ENCODE measurements at regions not wholly inside any gene's neighbourhood (a gene's known extent, or its start where the extent isn't known, plus 50 kb on each side); places are given as distances from the start of the nearest gene placed in this dataset.

DNA sequence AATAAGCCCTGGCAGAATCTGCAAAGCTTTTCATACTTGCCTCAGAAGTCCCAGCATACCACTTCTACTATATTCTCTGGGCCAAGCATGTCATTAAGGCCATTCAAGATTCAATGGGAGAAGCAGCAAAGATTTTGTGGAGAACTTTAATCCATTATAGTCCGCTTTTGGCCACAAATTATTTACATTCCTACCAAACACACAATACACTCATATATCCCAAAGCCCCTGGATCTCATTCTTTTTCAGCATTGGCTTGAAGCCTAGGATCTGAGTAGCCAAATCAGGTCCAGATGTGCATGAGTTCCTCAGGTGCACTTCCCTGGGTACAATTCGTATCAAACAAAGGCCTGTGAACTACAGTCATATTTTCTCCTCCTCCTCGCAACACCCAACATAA, 203.4 kb downstream of the NDFIP2 start:
- no peak overlapping the region for H3K4me3 ChIP-seq (ENCODE audit: low read depth in 1 of 3, low read length in 3 of 3)
- H3K9me3 ChIP-seq (ENCODE audit: control insufficient read depth in 4 of 4, low read length in 3 of 4) = peaks cover 0 to 3% (median 0%) of the 10 kb centered on the region in 4 donors
- H3K27me3 ChIP-seq (ENCODE audit: control insufficient read depth in 4 of 4, insufficient read depth in 4 of 4, low read length in 3 of 4) = no peaks in the 10 kb centered on the region
- no peak overlapping the region for H3K27ac ChIP-seq (ENCODE audit: low read depth in 1 of 2, low read length in 2 of 2)
- whole genome bisulfite sequencing = 97% methylated on average over 3 of the region's 3 CpGs
- H3K36me3 ChIP-seq (ENCODE audit: control insufficient read depth in 4 of 4, insufficient read depth in 3 of 4, low read depth in 1 of 4, low read length in 3 of 4) = no peaks in the 10 kb centered on the region
- TF ChIP-seq FOXA2 (IDR thresholded peaks at IDR 0.05) (no peak), HNF4A (conservative IDR thresholded peaks at IDR 0.05) (no peak), YY1 (IDR thresholded peaks at IDR 0.05) (no peak), SP1 (IDR thresholded peaks at IDR 0.05) (no peak), EGR1 (IDR thresholded peaks at IDR 0.05; ENCODE audit: low read depth in 2 of 2) (no peak), ATF3 (IDR thresholded peaks at IDR 0.05) (no peak)
- no peak for DNase-seq (ENCODE audit: low spot score)
- no peaks in the 10 kb centered on the region for H3K4me1 ChIP-seq (ENCODE audit: control insufficient read depth in 4 of 4, insufficient read depth in 4 of 4, low read length in 3 of 4)
- no peak overlapping the region for H3K9ac ChIP-seq (ENCODE audit: low read depth in 1 of 2, low read length in 2 of 2)

GRCh38 chr13:79682164-79682563, 201.2 kb downstream of the NDFIP2 start:
- Histone ChIP-seq H3K4me1 (ENCODE audit: control insufficient read depth in 4 of 4, insufficient read depth in 4 of 4, low read length in 3 of 4) (no peaks in the 10 kb centered on the region), H3K4me3 (ENCODE audit: low read depth in 1 of 3, low read length in 3 of 3) (no peak overlapping the region), H3K27me3 (ENCODE audit: control insufficient read depth in 4 of 4, insufficient read depth in 4 of 4, low read length in 3 of 4) (no peaks in the 10 kb centered on the region), H3K27ac (ENCODE audit: low read depth in 1 of 2, low read length in 2 of 2) (no peak overlapping the region), H3K36me3 (ENCODE audit: control insufficient read depth in 4 of 4, insufficient read depth in 3 of 4, low read depth in 1 of 4, low read length in 3 of 4) (no peaks in the 10 kb centered on the region), H3K9ac (ENCODE audit: low read depth in 1 of 2, low read length in 2 of 2) (no peak overlapping the region), H3K9me3 (ENCODE audit: control insufficient read depth in 4 of 4, low read length in 3 of 4) (peaks cover 0 to 3% (median 0%) of the 10 kb centered on the region in 4 donors)
- no peak for DNase-seq (ENCODE audit: low spot score)
- no peak for TF ChIP-seq RXRA (IDR thresholded peaks at IDR 0.05)
- TF ChIP-seq, protein P1, sequence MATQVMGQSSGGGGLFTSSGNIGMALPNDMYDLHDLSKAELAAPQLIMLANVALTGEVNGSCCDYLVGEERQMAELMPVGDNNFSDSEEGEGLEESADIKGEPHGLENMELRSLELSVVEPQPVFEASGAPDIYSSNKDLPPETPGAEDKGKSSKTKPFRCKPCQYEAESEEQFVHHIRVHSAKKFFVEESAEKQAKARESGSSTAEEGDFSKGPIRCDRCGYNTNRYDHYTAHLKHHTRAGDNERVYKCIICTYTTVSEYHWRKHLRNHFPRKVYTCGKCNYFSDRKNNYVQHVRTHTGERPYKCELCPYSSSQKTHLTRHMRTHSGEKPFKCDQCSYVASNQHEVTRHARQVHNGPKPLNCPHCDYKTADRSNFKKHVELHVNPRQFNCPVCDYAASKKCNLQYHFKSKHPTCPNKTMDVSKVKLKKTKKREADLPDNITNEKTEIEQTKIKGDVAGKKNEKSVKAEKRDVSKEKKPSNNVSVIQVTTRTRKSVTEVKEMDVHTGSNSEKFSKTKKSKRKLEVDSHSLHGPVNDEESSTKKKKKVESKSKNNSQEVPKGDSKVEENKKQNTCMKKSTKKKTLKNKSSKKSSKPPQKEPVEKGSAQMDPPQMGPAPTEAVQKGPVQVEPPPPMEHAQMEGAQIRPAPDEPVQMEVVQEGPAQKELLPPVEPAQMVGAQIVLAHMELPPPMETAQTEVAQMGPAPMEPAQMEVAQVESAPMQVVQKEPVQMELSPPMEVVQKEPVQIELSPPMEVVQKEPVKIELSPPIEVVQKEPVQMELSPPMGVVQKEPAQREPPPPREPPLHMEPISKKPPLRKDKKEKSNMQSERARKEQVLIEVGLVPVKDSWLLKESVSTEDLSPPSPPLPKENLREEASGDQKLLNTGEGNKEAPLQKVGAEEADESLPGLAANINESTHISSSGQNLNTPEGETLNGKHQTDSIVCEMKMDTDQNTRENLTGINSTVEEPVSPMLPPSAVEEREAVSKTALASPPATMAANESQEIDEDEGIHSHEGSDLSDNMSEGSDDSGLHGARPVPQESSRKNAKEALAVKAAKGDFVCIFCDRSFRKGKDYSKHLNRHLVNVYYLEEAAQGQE (IDR thresholded peaks at IDR 0.05) = no peak
- no peak for TF ChIP-seq FOXA2 (IDR thresholded peaks at IDR 0.05)
- TF ChIP-seq TAF1 (conservative IDR thresholded peaks at IDR 0.05) = no peak
- TF ChIP-seq YY1 (IDR thresholded peaks at IDR 0.05) = no peak
- TF ChIP-seq HNF4G (IDR thresholded peaks at IDR 0.05) = no peak
- TF ChIP-seq SP1 (IDR thresholded peaks at IDR 0.05) = no peak
- TF ChIP-seq CTCF (IDR thresholded peaks at IDR 0.05; ENCODE audit: low read depth, low read length, missing input control) = no peak
- no peak for TF ChIP-seq EGR1 (IDR thresholded peaks at IDR 0.05; ENCODE audit: low read depth in 2 of 2)
- no peak for TF ChIP-seq ATF3 (IDR thresholded peaks at IDR 0.05)
- no peak for TF ChIP-seq JUND (IDR thresholded peaks at IDR 0.05)
- TF ChIP-seq FOXA1 (IDR thresholded peaks at IDR 0.05) = no peak
- no peak for TF ChIP-seq NR2F2 (IDR thresholded peaks at IDR 0.05)
- TF ChIP-seq GABPA (IDR thresholded peaks at IDR 0.05 in 1 of 2, conservative IDR thresholded peaks at IDR 0.05 in 1 of 2) = no peak
- TF ChIP-seq, protein P2, sequence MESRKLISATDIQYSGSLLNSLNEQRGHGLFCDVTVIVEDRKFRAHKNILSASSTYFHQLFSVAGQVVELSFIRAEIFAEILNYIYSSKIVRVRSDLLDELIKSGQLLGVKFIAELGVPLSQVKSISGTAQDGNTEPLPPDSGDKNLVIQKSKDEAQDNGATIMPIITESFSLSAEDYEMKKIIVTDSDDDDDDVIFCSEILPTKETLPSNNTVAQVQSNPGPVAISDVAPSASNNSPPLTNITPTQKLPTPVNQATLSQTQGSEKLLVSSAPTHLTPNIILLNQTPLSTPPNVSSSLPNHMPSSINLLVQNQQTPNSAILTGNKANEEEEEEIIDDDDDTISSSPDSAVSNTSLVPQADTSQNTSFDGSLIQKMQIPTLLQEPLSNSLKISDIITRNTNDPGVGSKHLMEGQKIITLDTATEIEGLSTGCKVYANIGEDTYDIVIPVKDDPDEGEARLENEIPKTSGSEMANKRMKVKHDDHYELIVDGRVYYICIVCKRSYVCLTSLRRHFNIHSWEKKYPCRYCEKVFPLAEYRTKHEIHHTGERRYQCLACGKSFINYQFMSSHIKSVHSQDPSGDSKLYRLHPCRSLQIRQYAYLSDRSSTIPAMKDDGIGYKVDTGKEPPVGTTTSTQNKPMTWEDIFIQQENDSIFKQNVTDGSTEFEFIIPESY (IDR thresholded peaks at IDR 0.05) = no peak
- TF ChIP-seq HNF4A (conservative IDR thresholded peaks at IDR 0.05) = no peak
- TF ChIP-seq RAD21 (IDR thresholded peaks at IDR 0.05) = no peak
- no peak for TF ChIP-seq MAX (IDR thresholded peaks at IDR 0.05)
- 95% methylated on average over 2 of the region's 2 CpGs for WGBS

All from liver (tissue), 8 donors.